Coronary artery (tissue), 2 donors: ENCODE measurements at regions not wholly inside any gene's neighbourhood (a gene's known extent, or its start where the extent isn't known, plus 50 kb on each side); places are given as distances from the start of the nearest gene placed in this dataset.

Source experiments
- DNase-seq: peaks from one replicate; pipeline ENCODE4 v3.0.0-alpha.2; 2017; ENCODE audit warnings: low spot score
- H3K27ac ChIP-seq, 2 donors: fragments of 200-600 bp; sonication (generic); one replicate each; pipeline ENCODE4 v1.5.1; 2016 to 2019
- H3K4me3 ChIP-seq: fragments of 200-600 bp; sonication (generic); 2 replicates; pipeline ENCODE4 v1.5.1; 2016; ENCODE audit warnings: mild to moderate bottlenecking, moderate library complexity
- TF ChIP-seq, protein P1 (sequence below): fragments of 200-600 bp; sonication (generic); IDR thresholded peaks from one replicate; pipeline ENCODE4 v1.5.1; 2019; ENCODE audit warnings: antibody characterized with exemption

- TF ChIP-seq, protein P1, sequence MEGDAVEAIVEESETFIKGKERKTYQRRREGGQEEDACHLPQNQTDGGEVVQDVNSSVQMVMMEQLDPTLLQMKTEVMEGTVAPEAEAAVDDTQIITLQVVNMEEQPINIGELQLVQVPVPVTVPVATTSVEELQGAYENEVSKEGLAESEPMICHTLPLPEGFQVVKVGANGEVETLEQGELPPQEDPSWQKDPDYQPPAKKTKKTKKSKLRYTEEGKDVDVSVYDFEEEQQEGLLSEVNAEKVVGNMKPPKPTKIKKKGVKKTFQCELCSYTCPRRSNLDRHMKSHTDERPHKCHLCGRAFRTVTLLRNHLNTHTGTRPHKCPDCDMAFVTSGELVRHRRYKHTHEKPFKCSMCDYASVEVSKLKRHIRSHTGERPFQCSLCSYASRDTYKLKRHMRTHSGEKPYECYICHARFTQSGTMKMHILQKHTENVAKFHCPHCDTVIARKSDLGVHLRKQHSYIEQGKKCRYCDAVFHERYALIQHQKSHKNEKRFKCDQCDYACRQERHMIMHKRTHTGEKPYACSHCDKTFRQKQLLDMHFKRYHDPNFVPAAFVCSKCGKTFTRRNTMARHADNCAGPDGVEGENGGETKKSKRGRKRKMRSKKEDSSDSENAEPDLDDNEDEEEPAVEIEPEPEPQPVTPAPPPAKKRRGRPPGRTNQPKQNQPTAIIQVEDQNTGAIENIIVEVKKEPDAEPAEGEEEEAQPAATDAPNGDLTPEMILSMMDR, result no peak
- H3K27ac ChIP-seq, result peak overlapping the region in 1 of 2 donors; percentile 35
- DNase-seq, result no peak
- H3K4me3 ChIP-seq, result no peak overlapping the region
Observed at GRCh38 chr3:124557433-124558232, 172.6 kb upstream of the UMPS start.

DNA sequence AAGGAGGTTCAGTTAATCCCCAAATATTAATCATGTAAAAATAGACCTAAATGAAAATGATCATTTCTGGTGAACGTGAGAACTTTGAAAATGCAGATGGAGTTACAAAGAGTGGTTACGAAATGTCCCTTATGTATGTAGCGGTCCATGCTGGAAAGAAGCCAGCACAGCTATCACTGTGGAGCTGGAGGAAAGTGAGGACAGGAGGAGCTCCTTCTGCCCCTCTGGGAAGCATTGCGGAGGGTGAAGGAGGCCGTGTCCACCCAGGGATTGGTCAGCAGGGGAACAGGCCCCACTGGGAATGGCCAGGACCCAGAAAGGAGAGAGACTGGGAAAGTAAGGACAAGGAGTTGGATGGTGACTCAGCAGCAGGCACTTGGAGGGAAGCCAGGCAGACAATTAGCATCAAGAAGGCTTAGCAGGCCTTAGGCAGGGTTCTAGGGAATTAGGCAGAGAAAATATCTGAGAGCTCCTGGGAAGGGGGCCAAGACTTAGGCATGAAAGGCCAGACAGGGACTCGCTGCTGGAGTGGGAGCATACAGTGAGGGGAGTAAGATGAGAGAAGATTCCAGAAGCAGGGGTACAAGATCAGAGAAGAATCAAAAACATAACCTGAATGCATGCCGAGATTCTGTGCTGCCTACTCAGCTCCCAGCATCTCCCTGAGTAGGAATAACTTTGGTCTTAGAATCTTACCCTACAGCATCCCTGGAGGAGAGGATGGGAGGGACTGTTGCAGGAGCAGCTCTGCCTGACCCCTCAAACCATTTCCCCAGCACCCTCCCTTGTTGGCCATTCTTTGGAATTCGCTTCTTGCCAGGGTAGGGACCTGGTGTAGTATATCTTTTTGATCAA is 171.0 kb upstream of the UMPS start:
- TF ChIP-seq, protein P1, result no peak
- peak; percentile 92 for DNase-seq
- Histone ChIP-seq H3K4me3 (no peak overlapping the region), H3K27ac (peak overlapping the region; percentile 54 to 79)

DNA sequence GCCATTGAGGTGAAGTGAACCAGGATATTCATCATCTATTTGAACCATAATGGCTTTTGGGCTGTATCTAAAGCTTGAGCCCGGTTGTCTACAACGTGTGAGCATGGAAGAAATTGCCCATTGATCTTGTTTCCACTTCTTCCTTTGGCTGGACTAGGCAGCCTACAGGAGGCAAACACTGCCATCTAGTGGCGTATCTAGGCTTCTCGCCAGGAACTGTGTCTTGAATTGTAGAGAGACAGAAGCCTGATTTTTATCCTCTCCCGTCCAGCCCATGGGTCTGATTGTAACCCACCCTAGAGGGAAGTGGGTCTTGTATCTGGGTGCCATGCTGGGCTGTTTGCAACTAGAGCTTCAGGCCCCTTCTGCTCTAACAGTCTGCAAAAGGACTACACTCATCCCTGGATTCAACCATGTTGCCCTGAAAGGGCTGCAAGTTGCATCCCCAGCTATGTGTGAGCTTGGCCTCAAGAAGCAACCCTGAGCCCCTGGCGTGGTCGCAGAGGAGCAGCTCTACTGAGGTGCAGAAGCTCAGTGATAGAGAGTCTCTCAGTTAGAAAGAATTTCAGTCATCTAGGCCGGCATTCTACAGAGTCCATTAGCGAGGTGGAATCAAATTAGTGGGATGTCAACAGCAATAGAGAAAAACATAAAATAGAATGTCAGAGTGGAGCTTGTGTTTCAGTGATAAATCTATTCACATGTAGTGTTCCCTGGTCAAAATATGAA is 170.2 kb upstream of the UMPS start:
- Histone ChIP-seq H3K27ac (peak overlapping the region; percentile 54 to 79), H3K4me3 (no peak overlapping the region)
- peak; percentile 76 for DNase-seq
- TF ChIP-seq, protein P1, result peak; percentile 78

DNA sequence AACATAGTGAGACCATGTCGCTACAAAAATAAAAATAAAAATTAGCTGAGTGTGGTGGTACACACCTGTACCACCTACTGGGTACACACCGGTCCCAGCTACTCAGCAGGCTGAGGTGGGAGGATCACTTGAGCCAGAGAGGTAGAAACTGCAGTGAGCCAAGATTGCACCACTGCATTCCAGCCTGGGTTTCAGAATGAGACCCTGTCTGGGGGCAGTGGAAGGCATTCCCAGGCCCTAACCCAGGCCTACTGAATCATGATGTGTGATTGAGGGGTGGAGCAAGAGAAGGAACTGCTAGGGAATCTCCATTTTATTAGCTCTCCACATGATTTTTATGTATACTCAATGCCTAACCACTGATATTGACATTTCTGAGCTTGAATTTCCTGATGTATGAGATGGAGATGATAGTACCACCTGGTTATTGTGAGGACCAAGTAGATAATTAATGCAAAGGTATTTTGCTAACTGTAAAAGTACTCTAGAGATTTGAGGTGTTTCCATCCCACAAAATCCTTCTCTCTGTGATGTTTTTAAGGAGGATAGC is 169.5 kb upstream of the UMPS start:
- H3K27ac ChIP-seq, result no peak overlapping the region
- TF ChIP-seq, protein P1, result no peak
- no peak overlapping the region for H3K4me3 ChIP-seq
- DNase-seq, result no peak

DNA sequence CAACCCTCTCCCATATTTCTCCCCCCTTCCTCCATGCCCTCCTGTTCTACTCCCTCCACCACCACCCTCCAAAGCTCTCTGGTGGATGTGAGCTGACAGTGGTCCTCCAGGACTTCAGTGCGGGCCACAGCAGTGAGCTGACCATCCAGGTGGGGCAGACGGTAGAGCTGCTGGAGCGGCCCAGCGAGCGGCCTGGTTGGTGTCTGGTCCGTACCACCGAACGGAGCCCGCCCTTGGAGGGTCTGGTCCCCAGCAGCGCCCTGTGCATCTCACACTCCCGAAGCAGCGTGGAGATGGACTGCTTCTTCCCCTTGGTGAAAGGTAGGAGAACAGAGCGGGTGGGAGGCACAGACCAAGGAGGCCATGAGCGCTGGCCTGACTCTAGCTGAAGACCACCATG is 167.5 kb upstream of the UMPS start:
- TF ChIP-seq, protein P1, result no peak
- no peak overlapping the region for H3K27ac ChIP-seq
- no peak overlapping the region for H3K4me3 ChIP-seq
- no peak for DNase-seq

DNA sequence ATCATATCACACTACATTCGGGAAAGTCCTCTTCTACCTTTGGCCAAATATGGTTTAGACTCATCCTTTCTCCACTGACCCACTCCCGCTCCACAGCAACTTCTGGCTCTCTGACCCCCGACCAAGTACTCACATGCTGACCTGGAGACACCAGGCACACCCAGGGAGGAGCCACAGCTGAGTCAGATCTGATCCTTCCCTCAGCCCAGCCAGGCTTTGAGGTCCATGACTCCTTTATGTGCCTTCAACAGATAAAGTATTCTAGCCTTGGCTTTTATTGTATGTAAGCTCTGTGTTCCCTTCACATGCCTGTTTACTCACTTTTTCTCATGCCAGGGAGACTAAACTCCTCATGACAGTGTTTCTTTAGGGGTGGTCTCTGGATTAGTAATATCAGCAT is 166.9 kb upstream of the UMPS start:
- H3K4me3 ChIP-seq, result no peak overlapping the region
- DNase-seq, result no peak
- TF ChIP-seq, protein P1, result no peak
- no peak overlapping the region for H3K27ac ChIP-seq
